ENCODE measurements at regions not wholly inside any gene's neighbourhood (a gene's known extent, or its start where the extent isn't known, plus 50 kb on each side); places are given as distances from the start of the nearest gene placed in this dataset.
"Not testable (repeated sequence)": the region's sequence is repeated elsewhere in the genome, so short reads cannot be mapped to it uniquely, and the experiment has no call there.

GRCh38 chr2:13669607-13670006 is 952.9 kb downstream of the TRIB2 start (continued):
- TF ChIP-seq USF2 (IDR thresholded peaks at IDR 0.05; ENCODE audit: low read length) = no peak
- no peak for TF ChIP-seq YY1 (IDR thresholded peaks at IDR 0.05; ENCODE audit: low read depth, low read length)
- no peak for TF ChIP-seq SAP30 (IDR thresholded peaks at IDR 0.05; ENCODE audit: insufficient read depth, insufficient replicate concordance, low read length)
- no peak for TF ChIP-seq CBX8 (IDR thresholded peaks at IDR 0.05; ENCODE audit: borderline replicate concordance, low read depth, low read length)

- H2BK15ac ChIP-seq (ENCODE audit: low read length); H3K9ac ChIP-seq (replicated peaks in 1 of 4; ENCODE audit: extremely low read depth in 1 of 4, low read depth in 3 of 4, low read length in 3 of 4); H3K27ac ChIP-seq (ENCODE audit: low read depth, low read length); H4K91ac ChIP-seq (replicated peaks; ENCODE audit: insufficient read length, low read length); H3K4me1 ChIP-seq (replicated peaks in 1 of 4; ENCODE audit: control insufficient read depth in 3 of 4, insufficient read depth in 4 of 4, low read length in 3 of 4); H3K23ac ChIP-seq (ENCODE audit: insufficient read length); H3K18ac ChIP-seq (ENCODE audit: extremely low read depth, low read length); H4K20me1 ChIP-seq (replicated peaks in 1 of 2; ENCODE audit: control insufficient read depth in 1 of 2, insufficient read depth in 2 of 2, low read length in 2 of 2); CTCF ChIA-PET (ENCODE audit: partially characterized antibody); H3K23me2 ChIP-seq (ENCODE audit: low read depth, low read length); H3K4me3 ChIP-seq (ENCODE audit: extremely low read depth in 1 of 4, insufficient read depth in 2 of 4, low read depth in 3 of 4, low read length in 4 of 4); H3K79me2 ChIP-seq (ENCODE audit: control insufficient read depth in 1 of 2, insufficient read depth in 2 of 2, low read length in 2 of 2); POLR2A ChIA-PET (ENCODE audit: partially characterized antibody); H3K4ac ChIP-seq (replicated peaks; ENCODE audit: insufficient read length, low read depth, low read length); DNase-seq (ENCODE audit: low read depth in 1 of 2, low spot score in 2 of 2); H2BK120ac ChIP-seq (replicated peaks; ENCODE audit: low read depth, low read length); H3K9me3 ChIP-seq (ENCODE audit: insufficient read depth in 2 of 2, low read depth in 1 of 2, low read length in 1 of 2); H4K5ac ChIP-seq (ENCODE audit: insufficient read length, low read depth, low read length); H2AK5ac ChIP-seq (ENCODE audit: low read depth, low read length); FAIRE-seq; H3K79me1 ChIP-seq (ENCODE audit: low read depth, low read length); H2BK12ac ChIP-seq (ENCODE audit: low read depth, low read length); H3K36me3 ChIP-seq (ENCODE audit: control insufficient read depth in 2 of 4, insufficient read depth in 4 of 4, low read length in 3 of 4); H4K8ac ChIP-seq (ENCODE audit: extremely low read depth, insufficient read depth, low read length); H2AFZ ChIP-seq (ENCODE audit: low read length); H2BK5ac ChIP-seq (ENCODE audit: low read depth, low read length); H3K14ac ChIP-seq (ENCODE audit: insufficient read length); H3K4me2 ChIP-seq (ENCODE audit: insufficient read depth in 1 of 2, low read depth in 2 of 2, low read length in 2 of 2); H3K56ac ChIP-seq (replicated peaks; ENCODE audit: insufficient read length, low read depth, low read length); H2BK20ac ChIP-seq (ENCODE audit: low read length): not testable (repeated sequence)
- H3K27me3 ChIP-seq (replicated peaks in 1 of 4; ENCODE audit: control insufficient read depth in 3 of 4, extremely low read depth in 1 of 4, insufficient read depth in 3 of 4, low read length in 3 of 4) = peaks cover 28 to 61% (median 43%) of the 10 kb centered on the region in 4 experiments
Measured at GRCh38 chr2:13673821-13674220, 957.1 kb downstream of the TRIB2 start.

Measured in H1 (cell line).